Germinal center (tissue), 1 donor: ENCODE measurements at regions not wholly inside any gene's neighbourhood (a gene's known extent, or its start where the extent isn't known, plus 50 kb on each side); places are given as distances from the start of the nearest gene placed in this dataset.
"Not testable (repeated sequence)": the region's sequence is repeated elsewhere in the genome, so short reads cannot be mapped to it uniquely, and the experiment has no call there.

Experiments
- DNase-seq: peaks from one replicate; pipeline ENCODE4 v3.0.0; 2012; ENCODE audit warnings: mixed read lengths, low spot score

DNA sequence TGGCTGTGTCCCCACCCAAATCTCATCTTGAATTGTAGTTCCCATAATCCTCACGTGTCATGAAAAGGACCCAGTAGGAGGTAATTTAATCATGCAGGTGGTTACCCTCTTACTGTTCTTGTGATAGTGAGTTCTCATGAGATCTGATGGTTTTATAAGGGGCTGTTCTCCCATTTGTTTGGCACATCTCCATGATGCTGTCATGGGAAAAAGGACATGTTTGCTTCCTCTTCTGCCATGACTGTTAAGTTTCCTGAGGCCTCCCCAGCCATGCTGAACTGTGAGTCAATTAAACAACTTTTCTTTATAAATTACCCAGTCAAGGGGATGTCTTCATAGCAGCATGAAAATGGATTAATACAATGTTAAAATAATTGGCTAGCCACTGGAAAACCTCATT lies 243.3 kb upstream of the MKLN1 start:
- not testable (repeated sequence) for DNase-seq

DNA sequence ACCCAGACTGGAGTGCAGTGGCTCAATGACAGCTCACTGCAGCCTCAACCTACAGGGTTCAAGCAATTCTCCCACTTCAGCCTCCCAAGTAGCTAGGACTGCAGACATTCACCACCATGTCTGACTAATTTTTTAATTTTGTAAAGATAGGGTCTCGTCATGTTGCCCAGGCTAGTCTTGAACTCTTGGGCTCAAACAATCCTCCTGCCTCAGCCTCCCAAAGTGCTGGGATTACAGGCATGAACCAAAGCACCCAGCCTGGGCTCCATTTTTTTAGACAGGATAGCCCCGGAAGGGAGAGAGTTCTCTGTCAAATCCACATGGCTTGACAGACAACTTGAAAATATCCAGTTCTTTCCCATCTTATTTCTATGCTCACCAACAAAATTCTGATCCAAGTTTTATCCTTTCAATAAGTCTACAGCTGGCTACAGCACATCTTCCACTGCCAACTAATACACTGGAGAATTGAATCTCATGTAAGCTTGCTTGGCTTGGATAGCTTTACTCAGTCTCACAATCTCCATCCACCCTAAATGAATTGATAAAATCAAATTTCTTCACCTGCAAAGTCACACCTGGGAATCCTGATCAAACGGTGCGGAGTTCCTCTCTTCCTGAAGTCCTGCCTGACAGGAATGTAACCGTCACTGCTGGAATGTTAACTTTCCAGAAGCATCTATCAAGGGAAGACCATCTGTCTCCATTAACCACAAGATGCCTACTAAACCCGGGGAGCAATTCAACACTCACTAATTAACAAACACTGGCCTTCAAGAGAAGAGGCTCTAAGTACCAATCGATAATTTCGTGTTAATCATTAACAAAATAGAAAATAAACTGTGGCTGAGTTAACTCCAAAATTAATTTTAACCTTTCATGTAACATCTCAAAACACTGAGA lies 239.7 kb upstream of the MKLN1 start:
- DNase-seq, result no peak

DNA sequence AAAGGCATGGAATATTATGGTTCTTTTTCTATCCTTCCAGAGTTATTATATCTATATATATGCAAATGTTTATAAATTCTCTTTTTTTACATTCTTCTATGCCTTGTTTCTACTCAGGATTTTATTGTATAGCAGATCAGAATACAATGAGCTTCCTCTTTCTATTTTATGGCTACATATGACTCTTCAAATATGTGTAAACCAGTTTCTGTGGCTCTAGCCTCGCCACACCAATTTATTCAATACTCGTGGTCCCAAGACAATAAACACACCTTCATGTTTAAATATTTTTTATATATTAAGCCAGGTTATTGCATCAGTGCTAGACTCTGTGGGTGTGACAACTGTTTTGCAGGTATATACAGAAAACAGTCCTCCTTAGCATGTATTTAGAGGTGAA lies 237.5 kb upstream of the MKLN1 start:
- no peak for DNase-seq

DNA sequence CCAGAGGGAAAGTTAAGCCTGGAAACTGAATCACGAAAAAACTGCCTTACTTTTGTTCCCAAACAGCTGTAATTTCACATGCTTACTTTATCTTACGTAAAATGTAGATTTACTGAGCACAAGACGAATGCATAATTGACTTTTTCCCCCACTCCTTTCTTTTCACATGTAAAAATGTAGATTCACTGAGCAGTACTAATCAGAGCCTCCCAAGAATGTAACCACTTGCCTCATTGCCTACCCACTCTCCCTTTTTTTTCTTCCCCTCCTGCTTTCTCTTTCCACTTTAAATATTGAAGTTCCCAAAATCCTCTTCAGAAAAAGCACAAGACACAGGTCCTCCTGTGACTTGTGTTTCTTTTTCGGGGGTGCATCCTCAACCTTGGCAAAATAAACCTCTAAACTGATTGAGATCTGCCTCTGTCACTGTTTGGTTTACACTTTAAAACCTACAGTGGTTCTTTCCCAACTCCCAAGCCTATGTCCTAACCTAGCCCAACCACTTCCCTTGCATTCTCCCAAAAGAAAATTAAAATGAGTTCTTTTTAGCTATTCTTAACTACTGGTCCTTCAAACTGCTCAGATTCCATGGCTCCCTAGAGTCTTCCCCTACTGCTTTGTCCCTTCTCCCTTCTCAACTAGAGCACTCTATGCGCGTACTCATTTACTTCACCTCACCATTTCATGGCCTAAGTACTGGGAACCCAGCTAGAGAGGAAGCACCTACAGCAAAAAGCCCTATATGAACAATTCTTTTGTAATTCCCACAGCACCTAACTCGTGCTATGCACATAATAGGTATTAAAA lies 236.6 kb upstream of the MKLN1 start:
- no peak for DNase-seq

DNA sequence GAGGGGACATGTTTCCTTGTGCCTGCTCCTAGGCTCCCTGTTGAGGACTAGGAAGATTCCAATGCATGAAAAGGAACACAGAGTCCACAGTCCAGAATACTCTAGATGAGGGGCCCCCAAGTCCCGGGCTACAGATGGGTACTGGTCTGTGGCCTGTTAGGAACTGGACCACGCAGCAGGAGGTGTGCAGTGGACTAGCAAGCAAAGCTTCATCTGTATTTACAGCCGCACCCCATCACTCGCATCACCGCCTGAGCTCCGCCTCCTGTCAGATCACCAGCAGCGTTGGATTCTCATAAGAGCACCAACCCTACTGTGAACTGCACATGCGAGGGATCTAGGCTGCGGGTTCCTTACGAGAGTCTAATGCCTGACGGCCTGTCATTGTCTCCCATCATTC lies 233.0 kb upstream of the MKLN1 start:
- no peak for DNase-seq

DNA sequence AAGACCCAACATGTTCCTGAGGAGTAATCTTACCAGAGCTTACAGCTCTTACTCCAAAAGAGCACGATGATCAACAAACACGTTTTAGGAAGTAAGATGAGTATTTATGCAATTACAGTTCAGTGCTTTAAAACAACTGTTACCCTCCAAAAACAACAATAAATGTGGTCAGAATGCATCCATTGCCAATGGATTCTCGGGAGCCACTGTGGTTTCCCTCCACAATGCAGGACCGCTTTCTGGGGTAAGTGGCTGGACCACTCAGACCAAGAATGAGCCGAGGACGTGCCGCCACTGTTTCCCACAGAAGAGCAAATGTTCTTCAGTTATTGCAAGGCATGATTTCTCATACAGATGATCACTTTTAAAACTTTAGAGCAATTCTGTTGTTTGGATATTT lies 232.3 kb upstream of the MKLN1 start:
- no peak for DNase-seq

DNA sequence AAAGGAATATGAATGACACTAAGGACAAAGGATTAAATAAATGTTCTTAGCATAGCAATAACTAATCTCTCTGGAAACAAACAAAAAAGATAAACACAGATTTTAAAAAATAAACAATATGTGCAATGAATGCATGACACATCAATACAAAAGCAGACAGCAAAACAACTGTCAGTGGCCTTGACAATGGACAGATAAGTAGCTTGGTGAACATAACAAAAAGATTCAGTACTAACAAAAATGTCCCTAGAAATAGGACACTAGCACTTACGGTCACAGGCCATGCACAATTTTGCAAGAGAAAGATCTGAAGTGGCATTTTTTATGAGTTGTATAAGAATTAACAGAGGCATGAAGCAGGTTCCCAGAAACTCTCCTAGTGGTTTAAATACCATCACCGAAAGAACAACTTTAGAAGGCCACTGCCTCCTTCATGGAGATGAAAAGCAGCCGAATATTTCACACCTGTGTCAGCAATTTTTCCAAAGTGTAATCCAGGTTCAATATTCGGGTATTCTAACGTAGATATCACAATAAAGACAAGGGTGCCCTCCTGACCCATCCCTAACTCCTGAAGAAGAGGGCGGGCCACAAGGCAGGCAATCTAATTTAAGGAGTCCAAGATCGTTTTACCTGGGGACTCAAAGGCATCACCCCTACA lies 231.3 kb upstream of the MKLN1 start:
- DNase-seq, result no peak

DNA sequence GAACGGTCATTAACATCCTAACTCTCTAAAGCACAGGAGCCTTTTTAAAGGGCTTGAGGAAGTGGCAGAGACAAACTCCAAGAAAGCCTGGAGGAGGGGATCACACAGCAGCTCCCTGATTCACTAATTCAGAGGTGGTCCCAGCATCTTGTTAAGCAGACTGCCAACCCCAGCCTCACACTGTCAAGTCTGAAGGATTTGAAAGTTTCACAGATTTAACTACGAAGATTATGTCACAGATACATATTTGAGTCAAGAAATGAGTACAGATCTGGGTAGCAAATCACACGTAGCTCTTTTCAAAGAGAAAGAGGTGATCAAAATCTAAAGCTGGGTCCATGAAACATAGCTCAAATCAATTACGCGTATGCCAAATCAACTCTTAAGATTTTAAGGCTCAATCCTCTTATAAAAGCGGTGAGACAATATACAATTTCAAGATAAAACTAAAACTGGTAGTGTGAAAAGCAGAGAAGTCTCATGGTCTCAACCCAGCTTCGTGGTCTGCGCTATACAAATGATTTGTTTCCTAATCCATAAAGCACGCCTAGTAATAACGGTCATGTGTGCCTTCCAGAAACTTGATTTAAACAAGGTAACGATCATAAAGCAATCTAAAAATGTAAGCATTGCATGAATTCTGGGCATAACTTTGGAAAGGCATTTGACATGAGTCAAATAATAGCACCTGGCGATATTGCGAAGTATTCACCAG lies 229.9 kb upstream of the MKLN1 start:
- no peak for DNase-seq

DNA sequence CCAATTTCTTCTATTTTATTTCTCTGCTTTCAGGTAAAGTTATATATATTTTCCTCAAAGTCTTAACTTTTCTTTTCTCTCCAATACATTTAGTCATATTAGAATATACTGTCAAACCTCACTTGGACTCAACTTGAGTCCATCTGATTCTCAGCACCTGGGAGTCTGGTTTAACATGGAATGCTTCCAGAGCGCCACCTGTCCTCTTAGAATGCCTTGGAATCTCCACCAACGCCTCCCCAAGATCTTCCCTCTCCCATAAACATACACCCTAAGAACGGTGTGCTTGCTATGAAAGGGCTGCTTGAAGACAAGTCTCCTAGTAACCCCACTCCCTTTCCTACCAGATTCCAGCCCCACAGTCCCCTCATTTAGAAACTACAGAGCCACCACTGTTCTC lies 229.1 kb upstream of the MKLN1 start:
- DNase-seq, result no peak

DNA sequence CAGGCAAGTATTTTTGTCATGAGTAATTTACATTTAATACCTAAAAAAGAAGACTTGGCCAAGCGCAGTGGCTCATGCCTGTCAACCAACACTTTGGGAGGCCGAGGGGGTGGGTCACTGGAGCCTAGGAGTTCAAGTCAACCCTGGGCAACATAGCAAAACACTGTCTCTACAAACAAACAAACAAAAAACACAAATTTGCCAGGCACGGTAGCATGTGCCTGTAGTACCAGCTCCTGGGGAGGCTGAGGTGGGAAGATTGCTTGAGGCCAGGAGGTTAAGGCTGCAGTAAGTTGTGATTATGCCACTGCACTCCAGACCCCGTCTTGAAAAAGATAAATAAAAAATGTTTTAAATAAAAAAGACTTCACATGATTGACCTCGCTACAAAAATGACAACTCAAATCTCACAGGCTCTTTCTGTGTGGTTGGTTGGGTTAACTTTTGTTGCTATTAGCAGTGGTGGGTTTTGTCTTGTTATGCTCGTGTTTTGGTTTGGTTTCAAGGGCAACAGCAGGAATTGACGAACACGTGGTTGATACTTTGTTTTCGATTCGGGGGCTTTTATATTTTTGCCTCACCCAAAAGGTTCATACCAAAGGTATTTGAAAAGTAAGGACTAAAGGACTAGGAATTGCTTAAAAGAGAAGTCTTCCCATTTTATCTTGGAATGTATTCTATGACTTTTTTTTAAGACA lies 227.2 kb upstream of the MKLN1 start:
- DNase-seq, result no peak

DNA sequence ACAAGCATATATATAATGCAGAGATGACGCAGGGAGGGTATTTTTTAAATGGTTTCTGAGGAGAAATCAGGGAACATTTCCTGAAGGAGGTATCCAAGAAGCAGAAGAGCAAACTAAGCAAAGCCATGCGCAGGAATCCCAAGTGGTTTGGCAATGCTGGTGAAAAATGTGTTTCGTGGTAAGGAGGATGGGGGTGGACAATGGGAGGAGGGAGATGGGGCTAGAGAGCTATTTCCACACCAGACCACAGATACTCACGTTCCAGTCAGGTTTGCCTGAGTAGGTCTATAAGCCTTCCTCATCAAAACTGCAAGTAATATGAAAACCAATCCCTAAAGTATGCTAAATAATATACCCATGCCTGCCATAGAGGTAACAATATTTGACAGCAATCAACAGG lies 223.7 kb upstream of the MKLN1 start:
- no peak for DNase-seq

DNA sequence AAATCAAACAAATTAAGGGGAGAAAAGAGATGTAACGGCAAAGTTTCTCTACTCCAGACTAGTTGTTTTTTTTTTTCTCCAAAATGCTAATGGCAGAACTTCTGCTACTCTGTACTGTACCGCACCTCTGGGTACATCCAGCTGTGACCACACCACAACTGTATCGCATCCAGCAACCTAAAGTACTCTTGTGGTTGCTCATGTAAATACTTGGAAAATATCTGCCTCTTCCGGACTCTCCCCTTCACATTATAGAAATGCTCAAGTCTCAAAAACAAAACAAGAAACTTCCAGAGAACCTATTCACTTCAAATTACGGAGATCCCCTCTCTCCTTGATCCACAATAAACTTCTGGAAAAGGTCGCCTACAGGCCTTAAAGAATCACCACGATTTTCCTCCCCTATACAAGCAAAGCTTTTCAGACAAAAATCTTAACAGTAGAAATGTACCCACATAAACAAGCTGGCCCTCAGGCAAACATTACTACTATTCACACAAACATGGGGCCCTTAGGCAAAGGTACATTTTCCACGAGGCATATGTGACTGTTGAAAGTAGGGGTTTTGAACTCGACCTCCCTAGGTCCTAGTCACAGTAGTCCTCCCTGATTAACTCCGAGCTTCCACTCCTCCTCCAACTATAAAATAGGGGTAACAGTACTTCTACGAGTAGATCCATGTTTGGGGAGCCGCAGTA lies 222.9 kb upstream of the MKLN1 start:
- no peak for DNase-seq

DNA sequence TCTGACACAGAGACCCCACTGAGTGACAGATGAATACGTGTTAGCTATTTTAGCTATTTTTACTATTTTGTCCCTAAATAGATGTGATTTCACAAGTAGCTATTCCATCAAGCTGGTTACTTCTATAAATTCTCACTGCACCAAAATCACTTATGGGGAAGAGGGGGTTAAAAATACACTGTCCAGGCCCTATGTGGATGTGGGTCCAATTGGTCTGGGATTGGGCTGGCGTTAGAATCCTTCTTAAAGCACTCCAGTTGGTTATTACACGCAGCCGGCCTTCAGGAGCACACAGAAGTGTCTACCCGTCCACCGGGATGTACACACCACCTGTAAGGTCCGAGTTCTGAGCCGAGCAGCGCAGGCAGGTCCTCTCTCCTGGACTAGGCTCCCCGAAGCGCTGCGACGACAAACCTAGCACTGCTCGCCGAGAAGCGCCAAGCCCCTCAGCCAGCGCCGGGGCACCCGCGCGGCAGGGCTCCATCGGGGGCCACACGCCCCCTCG lies 222.3 kb upstream of the MKLN1 start:
- DNase-seq, result no peak

DNA sequence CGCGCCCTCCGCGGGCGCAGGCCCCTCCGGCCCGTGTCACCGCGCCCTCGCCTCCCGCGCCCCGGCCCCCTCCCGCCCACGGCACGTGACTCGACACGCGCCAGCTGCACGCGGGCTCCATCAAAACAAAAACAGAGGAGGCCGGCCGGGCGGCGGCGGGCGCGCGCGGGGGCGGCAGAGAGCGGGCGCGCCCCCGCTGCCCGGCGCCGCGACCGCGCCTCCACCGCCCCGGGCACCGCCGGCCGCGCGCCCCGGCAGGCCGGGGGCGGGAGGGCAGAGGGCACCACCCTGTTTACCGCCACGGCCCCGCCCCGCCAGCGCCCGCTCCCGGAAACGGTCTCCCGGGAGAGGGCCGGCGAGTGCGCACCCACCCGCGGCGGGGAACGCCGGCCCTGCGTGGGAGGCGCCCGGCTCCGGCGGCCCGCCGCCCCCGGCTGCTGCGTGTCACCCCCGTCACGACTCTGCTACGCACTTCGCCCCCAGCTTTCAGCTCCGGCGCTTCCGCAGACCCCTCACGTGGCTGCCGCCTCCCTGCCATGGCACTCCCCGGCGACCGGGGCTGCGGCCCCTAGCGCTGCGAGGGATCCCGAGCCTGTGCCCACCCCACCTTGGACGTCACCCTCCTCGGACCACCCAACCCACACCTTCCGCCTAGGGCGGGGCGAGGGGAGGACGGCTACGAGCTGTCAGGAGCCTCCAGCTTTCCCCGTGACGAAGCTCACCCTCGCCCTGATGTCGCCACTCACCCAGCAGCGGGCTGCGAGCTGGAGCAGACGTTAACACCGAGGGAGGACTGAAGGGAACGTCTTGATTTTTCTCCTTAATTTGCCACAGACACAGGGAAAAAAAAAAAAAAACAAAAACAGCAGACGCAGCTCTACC lies 221.6 kb upstream of the MKLN1 start:
- peak; percentile 92 for DNase-seq

DNA sequence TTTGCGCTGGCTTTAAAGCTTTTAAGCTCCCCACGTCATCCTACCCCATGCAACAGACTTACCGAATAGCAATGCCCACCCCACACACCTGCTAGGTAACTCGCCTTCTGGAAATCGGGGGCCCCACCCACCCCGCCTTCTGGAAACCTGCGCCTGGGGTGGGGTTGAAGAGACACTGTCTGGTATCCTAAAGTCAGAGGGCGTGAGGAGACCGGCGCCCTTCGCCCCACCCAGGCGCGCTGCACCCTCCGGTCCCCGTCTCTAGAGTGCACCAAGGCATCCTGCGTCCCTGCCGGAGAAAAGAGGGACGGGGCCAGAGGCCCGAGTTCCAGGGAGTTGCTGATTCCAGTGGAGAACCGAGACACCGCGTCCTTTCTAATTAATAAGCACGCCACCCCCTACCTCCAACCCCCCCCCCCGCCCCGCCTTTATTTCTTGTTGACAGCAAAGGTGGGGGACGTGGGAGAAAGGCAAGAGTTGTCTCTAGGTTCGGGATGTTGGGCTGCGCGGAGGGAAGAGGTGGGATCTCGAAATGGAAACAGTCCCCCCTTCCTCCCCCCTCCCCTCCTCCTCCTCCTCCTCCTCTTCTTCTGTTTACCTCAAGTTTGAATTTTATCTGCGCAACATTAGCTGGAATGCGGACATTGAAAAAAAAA lies 220.9 kb upstream of the MKLN1 start:
- peak; percentile 62 for DNase-seq

DNA sequence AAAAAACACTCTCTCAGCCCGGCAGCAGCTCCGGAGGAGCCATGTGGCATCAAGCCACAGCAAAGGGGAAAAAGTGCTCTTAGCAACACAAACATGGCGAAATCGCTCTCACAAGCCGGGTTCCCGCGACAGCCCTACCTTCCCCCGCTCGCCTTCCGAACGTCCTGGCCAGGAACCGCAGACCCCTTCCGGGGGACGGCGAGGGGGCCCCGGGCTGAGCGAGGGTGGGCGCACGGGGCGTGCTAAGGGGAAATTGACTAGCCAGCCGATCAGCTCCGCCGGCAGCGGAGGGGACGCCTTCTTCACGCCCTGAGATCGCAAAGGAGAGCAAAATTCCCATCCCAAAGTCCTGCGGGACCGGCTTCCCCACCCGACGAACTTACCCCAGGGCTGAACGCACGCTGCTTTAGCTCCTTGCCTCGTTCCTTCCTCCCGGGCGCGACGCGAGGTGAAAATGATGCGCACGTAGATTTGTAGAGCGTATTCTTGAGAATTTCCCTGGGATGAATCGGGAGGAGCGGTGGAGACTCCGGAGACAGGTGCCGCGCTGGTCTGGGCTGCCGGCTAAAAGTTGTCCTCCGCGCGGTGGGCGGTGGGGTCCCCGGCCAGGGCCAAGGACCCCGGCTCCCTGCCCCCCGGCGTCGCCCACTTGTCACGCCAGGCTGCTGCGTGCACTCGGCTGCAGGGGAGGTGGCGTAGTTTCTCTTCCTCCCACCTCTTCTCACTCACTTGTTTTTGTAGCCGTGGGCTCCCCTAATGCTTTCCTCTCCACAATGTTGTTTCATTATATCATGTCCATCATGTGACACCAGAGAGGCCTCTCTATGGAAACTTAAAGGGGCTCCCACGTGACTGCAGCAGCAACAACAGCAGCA lies 220.1 kb upstream of the MKLN1 start:
- DNase-seq, result peak; percentile 87

DNA sequence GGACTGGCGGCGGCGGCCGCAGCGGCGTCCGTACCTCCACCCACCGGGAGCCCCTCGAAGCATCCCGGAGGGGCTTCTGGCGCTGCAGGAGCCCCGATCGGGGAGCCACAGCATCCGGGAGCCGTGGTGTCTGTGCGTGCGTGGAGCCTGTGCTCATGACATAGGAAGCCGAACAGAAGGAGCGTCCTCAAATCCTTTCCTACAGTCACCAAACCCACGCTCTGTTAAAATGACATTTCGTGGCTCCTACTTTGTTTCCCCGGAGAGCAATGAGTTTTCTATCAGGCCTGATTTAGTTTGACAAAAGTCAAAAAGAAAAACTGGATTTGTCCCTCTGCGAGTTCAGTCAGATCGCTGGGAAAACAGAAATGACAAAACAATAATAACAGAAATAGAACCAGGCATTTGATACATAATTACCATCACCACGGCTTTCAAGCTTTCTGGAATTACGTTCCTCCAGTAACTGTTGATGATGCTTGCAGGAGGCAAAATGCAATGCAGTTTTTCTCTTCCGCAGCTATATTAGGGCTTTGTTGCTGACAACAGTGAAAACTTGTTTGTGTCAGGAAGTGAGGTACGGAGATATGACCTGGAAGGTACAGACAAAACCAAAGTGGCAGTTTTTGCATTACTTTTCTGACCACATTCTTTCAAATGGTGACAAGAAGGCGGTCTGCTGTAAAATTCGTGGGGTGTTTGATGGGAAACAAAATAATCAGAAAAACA lies 219.3 kb upstream of the MKLN1 start:
- peak; percentile 53 for DNase-seq
